ENCODE measurements at regions not wholly inside any gene's neighbourhood (a gene's known extent, or its start where the extent isn't known, plus 50 kb on each side); places are given as distances from the start of the nearest gene placed in this dataset.

DNA sequence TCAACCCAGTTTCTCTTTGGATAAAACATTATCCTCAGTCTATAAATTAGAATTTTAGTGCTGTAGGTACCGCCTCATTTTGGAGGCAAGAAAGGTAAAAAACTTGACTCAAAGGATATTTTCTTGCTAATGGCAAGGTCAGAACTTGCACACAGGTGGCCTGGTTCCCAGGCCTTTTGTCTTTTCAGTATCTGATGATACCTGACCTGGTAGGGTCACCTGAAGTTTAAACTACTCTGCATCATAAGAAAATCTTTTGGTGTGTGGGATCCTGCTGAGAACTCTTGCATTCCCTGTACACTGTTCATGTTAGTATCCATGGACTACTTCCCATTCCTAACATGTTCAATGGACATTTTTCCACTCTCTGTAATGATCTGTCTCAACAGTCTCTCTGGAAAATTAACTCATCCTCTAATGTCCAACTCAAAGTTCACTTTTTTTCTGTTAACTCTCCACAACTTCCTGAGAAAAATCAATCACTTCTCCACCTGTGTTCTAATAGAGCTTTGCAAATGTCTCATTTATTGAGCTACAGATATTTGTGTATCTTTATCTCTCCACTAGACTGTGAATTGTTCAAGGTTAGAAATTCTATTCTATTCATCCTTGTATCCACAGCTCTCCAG lies 317.1 kb upstream of the SOX9 start:
- Histone ChIP-seq H2BK120ac (replicated peaks; ENCODE audit: low read depth, low read length) (no peak overlapping the region), H2AFZ (ENCODE audit: low read length) (no peak overlapping the region), H3K9ac (replicated peaks in 1 of 4; ENCODE audit: extremely low read depth in 1 of 4, low read depth in 3 of 4, low read length in 3 of 4) (no peak overlapping the region), H2AK5ac (ENCODE audit: low read depth, low read length) (no peak overlapping the region), H2BK20ac (ENCODE audit: low read length) (no peak overlapping the region), H3K27ac (ENCODE audit: low read depth, low read length) (no peak overlapping the region), H4K5ac (ENCODE audit: insufficient read length, low read depth, low read length) (no peak overlapping the region), H3K79me2 (ENCODE audit: control insufficient read depth in 1 of 2, insufficient read depth in 2 of 2, low read length in 2 of 2) (no peaks in the 10 kb centered on the region), H4K8ac (ENCODE audit: extremely low read depth, insufficient read depth, low read length) (no peak overlapping the region), H3K18ac (ENCODE audit: extremely low read depth, low read length) (no peak overlapping the region), H3K27me3 (replicated peaks in 1 of 4; ENCODE audit: control insufficient read depth in 3 of 4, extremely low read depth in 1 of 4, insufficient read depth in 3 of 4, low read length in 3 of 4) (no peaks in the 10 kb centered on the region), H3K14ac (ENCODE audit: insufficient read length) (no peak overlapping the region), H3K4me1 (replicated peaks in 1 of 4; ENCODE audit: control insufficient read depth in 3 of 4, insufficient read depth in 4 of 4, low read length in 3 of 4) (no peaks in the 10 kb centered on the region), H3K36me3 (ENCODE audit: control insufficient read depth in 2 of 4, insufficient read depth in 4 of 4, low read length in 3 of 4) (no peaks in the 10 kb centered on the region), H3K56ac (replicated peaks; ENCODE audit: insufficient read length, low read depth, low read length) (no peak overlapping the region), H2BK12ac (ENCODE audit: low read depth, low read length) (no peak overlapping the region), H3K23me2 (ENCODE audit: low read depth, low read length) (no peaks in the 10 kb centered on the region), H4K20me1 (replicated peaks in 1 of 2; ENCODE audit: control insufficient read depth in 1 of 2, insufficient read depth in 2 of 2, low read length in 2 of 2) (no peaks in the 10 kb centered on the region), H3K79me1 (ENCODE audit: low read depth, low read length) (no peaks in the 10 kb centered on the region), H3K4me3 (ENCODE audit: extremely low read depth in 1 of 4, insufficient read depth in 2 of 4, low read depth in 3 of 4, low read length in 4 of 4) (no peak overlapping the region), H2BK15ac (ENCODE audit: low read length) (no peak overlapping the region), H3K23ac (ENCODE audit: insufficient read length) (no peak overlapping the region), H3K4me2 (ENCODE audit: insufficient read depth in 1 of 2, low read depth in 2 of 2, low read length in 2 of 2) (no peak overlapping the region), H3K4ac (replicated peaks; ENCODE audit: insufficient read length, low read depth, low read length) (no peak overlapping the region), H3K9me3 (ENCODE audit: insufficient read depth in 2 of 2, low read depth in 1 of 2, low read length in 1 of 2) (no peaks in the 10 kb centered on the region), H2BK5ac (ENCODE audit: low read depth, low read length) (no peak overlapping the region), H4K91ac (replicated peaks; ENCODE audit: insufficient read length, low read length) (no peak overlapping the region)
- WGBS, 2 experiments (ENCODE audit: extremely low coverage in 1 of 2, insufficient coverage in 1 of 2, insufficient read length in 1 of 2, insufficient replicate concordance in 2 of 2, low coverage in 1 of 2, low lambda C conversion rate in 2 of 2, missing lambda C conversion rate in 1 of 2) = 86% methylated on average over 1 of the region's 1 CpG; no CpG with 5 or more reads in 1 of the 2 experiments
- DNase-seq (ENCODE audit: low read depth in 1 of 2, low spot score in 2 of 2) = no peak
- ChIA-PET POLR2A (ENCODE audit: partially characterized antibody) (no interaction called here), CTCF (ENCODE audit: partially characterized antibody) (interaction anchor here (0.7 kb wide), 1 partner anchor 59 kb away, joined by 3 read pairs; no protein-coding TSS in a partner anchor)
- no peak for TF ChIP-seq NANOG (IDR thresholded peaks at IDR 0.05; ENCODE audit: insufficient read depth, low read depth, low read length, poor library complexity, severe bottlenecking)
- no peak for TF ChIP-seq FOSL1 (IDR thresholded peaks at IDR 0.05; ENCODE audit: insufficient read depth, low read depth, low read length)
- TF ChIP-seq SIRT6 (IDR thresholded peaks at IDR 0.05; ENCODE audit: low read length) = no peak
- TF ChIP-seq TEAD4 (IDR thresholded peaks at IDR 0.05; ENCODE audit: low read depth, low read length) = no peak
- TF ChIP-seq SRF (IDR thresholded peaks at IDR 0.05; ENCODE audit: low read depth, low read length) = no peak
- TF ChIP-seq BCL11A (IDR thresholded peaks at IDR 0.05; ENCODE audit: low read depth in 2 of 2, low read length in 2 of 2) = no peak
- TF ChIP-seq HDAC6 (IDR thresholded peaks at IDR 0.05; ENCODE audit: low read depth, low read length) = no peak
- TF ChIP-seq, protein P1, sequence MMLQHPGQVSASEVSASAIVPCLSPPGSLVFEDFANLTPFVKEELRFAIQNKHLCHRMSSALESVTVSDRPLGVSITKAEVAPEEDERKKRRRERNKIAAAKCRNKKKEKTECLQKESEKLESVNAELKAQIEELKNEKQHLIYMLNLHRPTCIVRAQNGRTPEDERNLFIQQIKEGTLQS (IDR thresholded peaks at IDR 0.05; ENCODE audit: insufficient read depth, low read depth, low read length) = no peak
- no peak for TF ChIP-seq KDM4A (IDR thresholded peaks at IDR 0.05; ENCODE audit: low read depth, low read length, severe bottlenecking)
- no peak for TF ChIP-seq ASH2L (IDR thresholded peaks at IDR 0.05; ENCODE audit: low read length)
- no peak for TF ChIP-seq SP1 (IDR thresholded peaks at IDR 0.05; ENCODE audit: low read depth, low read length)
- no peak for TF ChIP-seq BACH1 (IDR thresholded peaks at IDR 0.05; ENCODE audit: low read length)
- TF ChIP-seq TAF1 (IDR thresholded peaks at IDR 0.05; ENCODE audit: low read depth, low read length) = no peak
- no peak for TF ChIP-seq BRCA1 (IDR thresholded peaks at IDR 0.05; ENCODE audit: low read depth, low read length)
- no peak for TF ChIP-seq NRF1 (IDR thresholded peaks at IDR 0.05; ENCODE audit: low read depth, low read length)
- FAIRE-seq = no peak
